Tibial nerve (tissue), 4 donors: ENCODE measurements at regions not wholly inside any gene's neighbourhood (a gene's known extent, or its start where the extent isn't known, plus 50 kb on each side); places are given as distances from the start of the nearest gene placed in this dataset.

ENCODE experiments used
- DNase-seq, 2 donors: peaks; one replicate each; pipeline ENCODE4 v3.0.0-alpha.2; 2019; ENCODE audit warnings: low spot score in 2 of 2
- H3K27ac ChIP-seq, 4 donors: fragments of 200-600 bp; sonication (generic) in 3 of 4; one replicate each; pipeline ENCODE4 v1.5.1; 2017 to 2019; ENCODE audit warnings: mild to moderate bottlenecking in 1 of 4
- H3K27me3 ChIP-seq, 2 donors: fragments of 200-600 bp; sonication (generic) in 1 of 2; one replicate each; pipeline versions ENCODE4 v1.5.1 to v1.6.0; 2017 to 2019
- H3K36me3 ChIP-seq, 3 donors: fragments of 200-600 bp; sonication (generic); one replicate each; pipeline ENCODE4 v1.5.1; 2018 to 2019
- H3K4me1 ChIP-seq, 4 donors: fragments of 200-600 bp; sonication (generic) in 3 of 4; one replicate each; pipeline ENCODE4 v1.5.1; 2017 to 2019
- H3K4me3 ChIP-seq, 4 donors: fragments of 200-600 bp; sonication (generic) in 3 of 4; one replicate each; pipeline ENCODE4 v1.5.1; 2017 to 2019; ENCODE audit warnings: mild to moderate bottlenecking in 1 of 4, moderate library complexity in 1 of 4
- H3K9me3 ChIP-seq, 4 donors: fragments of 200-600 bp; sonication (generic) in 3 of 4; one replicate each; pipeline ENCODE4 v1.5.1; 2017 to 2019
- CTCF ChIP-seq, 5 experiments: fragments of 200-600 bp in 3 of 5; fragments of 450-650 bp in 2 of 5; sonication (generic) in 3 of 5; IDR thresholded peaks; one replicate each; pipeline ENCODE4 v1.5.1; 2016 to 2019; ENCODE audit warnings: antibody characterized with exemption in 5 of 5, mild to moderate bottlenecking in 3 of 5, moderate library complexity in 2 of 5
- EP300 ChIP-seq, 2 donors: sonication (generic); formaldehyde crosslinking; IDR thresholded peaks; one replicate each; pipeline ENCODE4 v1.6.1; 2017; ENCODE audit warnings: antibody characterized with exemption in 2 of 2, mild to moderate bottlenecking in 1 of 2
- POLR2A ChIP-seq, 2 donors: fragments of 450-650 bp; IDR thresholded peaks; one replicate each; pipeline ENCODE4 v1.6.1; 2017; ENCODE audit warnings: antibody characterized with exemption in 2 of 2, mild to moderate bottlenecking in 2 of 2, moderate library complexity in 2 of 2
- WGBS, 2 donors: methylation state at CpG; one replicate each; pipeline ENCODE4 v1.1.5; 2018; 5-methylcytosine and 5-hydroxymethylcytosine counted together

- Histone ChIP-seq H3K27me3 (no peaks in the 10 kb centered on the region), H3K4me3 (no peak overlapping the region), H3K36me3 (no peaks in the 10 kb centered on the region), H3K27ac (no peak overlapping the region), H3K9me3 (no peaks in the 10 kb centered on the region), H3K4me1 (no peaks in the 10 kb centered on the region)
- TF ChIP-seq CTCF (IDR thresholded peaks at IDR 0.05) (no peak), POLR2A (IDR thresholded peaks at IDR 0.05) (no peak), EP300 (IDR thresholded peaks at IDR 0.05) (no peak)
- DNase-seq, result no peak
- whole genome bisulfite sequencing, 2 donors, result 37% methylated on average over 2 of the region's 2 CpGs
These were observed 553.9 kb upstream of the POM121L12 start for GRCh38 chr7:52481571-52481970.

GRCh38 chr7:52479990-52480389, 555.4 kb upstream of the POM121L12 start:
- DNase-seq, result no peak
- Histone ChIP-seq H3K27ac (no peak overlapping the region), H3K9me3 (no peaks in the 10 kb centered on the region), H3K36me3 (no peaks in the 10 kb centered on the region), H3K27me3 (no peaks in the 10 kb centered on the region), H3K4me1 (no peaks in the 10 kb centered on the region), H3K4me3 (no peak overlapping the region)
- TF ChIP-seq POLR2A (IDR thresholded peaks at IDR 0.05) (no peak), EP300 (IDR thresholded peaks at IDR 0.05) (no peak), CTCF (IDR thresholded peaks at IDR 0.05) (no peak)

DNA sequence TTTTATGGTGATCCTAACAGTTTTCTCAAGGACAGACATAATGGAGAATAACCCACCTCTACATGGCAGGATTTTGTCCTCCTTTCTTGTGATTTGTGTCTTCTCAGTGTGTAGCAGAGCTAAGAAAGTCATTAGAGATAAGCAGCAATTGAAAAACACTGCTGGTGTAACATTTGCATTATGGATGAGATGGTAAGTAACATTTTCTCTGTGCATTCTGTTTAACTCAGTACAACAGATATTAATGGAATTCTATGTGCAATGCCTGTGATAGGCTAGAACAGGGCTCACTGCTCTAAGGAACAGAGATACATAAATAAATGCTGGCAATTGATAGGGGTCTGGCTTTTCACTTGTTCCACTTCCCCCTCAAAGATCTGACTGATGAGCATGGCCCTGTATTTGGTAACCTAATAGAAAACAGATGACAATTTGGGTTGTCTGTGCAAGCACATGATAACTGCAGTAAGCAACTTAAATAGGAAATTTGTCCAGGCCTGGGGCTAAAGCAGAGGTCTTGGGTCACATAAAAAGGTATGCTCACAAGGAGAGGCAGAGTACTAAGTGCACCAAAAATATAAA, 560.3 kb upstream of the POM121L12 start:
- Histone ChIP-seq H3K36me3 (no peaks in the 10 kb centered on the region), H3K27ac (no peak overlapping the region), H3K9me3 (no peaks in the 10 kb centered on the region), H3K27me3 (no peaks in the 10 kb centered on the region), H3K4me3 (no peak overlapping the region), H3K4me1 (no peaks in the 10 kb centered on the region)
- DNase-seq, result no peak
- no peak for TF ChIP-seq CTCF (IDR thresholded peaks at IDR 0.05)
- TF ChIP-seq EP300 (IDR thresholded peaks at IDR 0.05), result no peak
- TF ChIP-seq POLR2A (IDR thresholded peaks at IDR 0.05), result no peak

DNA sequence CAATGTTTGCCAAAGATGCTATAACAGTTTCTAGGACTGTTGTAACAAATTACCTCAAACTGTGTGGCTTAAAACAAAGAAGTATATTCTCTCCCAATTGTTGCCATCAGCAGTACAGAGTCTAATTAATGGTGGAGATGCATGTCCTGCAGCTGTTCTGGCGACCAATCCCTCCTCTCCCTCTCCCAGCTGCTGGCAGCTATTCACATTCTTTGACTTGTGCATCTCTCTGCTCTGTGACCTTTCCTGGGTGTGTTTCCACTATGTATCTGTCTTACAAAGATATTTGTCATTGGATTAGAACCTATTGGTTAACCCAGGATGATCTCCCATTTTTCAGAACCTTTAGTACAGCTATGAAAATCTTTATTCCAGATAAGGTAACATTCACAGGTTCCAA, 561.7 kb upstream of the POM121L12 start:
- H3K36me3 ChIP-seq, result no peaks in the 10 kb centered on the region
- no peaks in the 10 kb centered on the region for H3K27me3 ChIP-seq
- TF ChIP-seq CTCF (IDR thresholded peaks at IDR 0.05) (no peak), POLR2A (IDR thresholded peaks at IDR 0.05) (no peak), EP300 (IDR thresholded peaks at IDR 0.05) (no peak)
- H3K27ac ChIP-seq, result no peak overlapping the region
- DNase-seq, result no peak
- no peaks in the 10 kb centered on the region for H3K4me1 ChIP-seq
- H3K4me3 ChIP-seq, result no peak overlapping the region
- WGBS, 2 donors, result 6 to 23% methylated on average over 1 of the region's 1 CpG
- H3K9me3 ChIP-seq, result no peaks in the 10 kb centered on the region

DNA sequence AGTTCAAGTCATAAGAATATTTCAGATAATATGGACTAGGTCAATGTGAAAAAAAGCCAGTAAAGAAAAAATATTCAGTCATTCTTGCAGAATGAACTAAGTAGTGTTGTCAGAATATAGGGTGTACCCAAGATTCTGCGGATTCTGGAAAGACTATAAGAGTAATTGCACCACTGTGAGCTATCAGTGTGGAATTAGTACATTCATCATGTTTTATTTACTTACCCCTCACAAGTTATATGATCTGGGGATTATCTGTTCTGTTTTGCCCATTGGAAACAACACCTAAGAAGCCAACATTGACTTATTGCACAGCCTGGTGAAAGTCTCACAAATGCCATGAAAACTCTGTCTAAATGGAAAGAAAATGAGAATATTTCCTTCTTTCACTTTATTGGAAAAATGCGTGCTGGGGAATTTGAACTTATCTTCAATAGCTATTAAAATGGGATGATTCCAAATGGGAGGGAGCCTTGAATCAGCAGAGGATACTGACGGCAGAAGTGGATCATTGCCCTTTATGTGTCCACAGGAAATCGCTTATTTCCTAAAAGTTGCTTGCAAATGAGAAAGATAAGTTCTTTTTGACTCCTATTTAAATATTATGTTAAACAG, 563.3 kb upstream of the POM121L12 start:
- 67 to 69% methylated on average over 4 of the region's 4 CpGs for WGBS, 2 donors
- Histone ChIP-seq H3K36me3 (no peaks in the 10 kb centered on the region), H3K4me1 (no peaks in the 10 kb centered on the region), H3K4me3 (no peak overlapping the region), H3K27ac (no peak overlapping the region), H3K9me3 (no peaks in the 10 kb centered on the region), H3K27me3 (no peaks in the 10 kb centered on the region)
- no peak for DNase-seq
- no peak for TF ChIP-seq CTCF (IDR thresholded peaks at IDR 0.05)
- no peak for TF ChIP-seq POLR2A (IDR thresholded peaks at IDR 0.05)
- no peak for TF ChIP-seq EP300 (IDR thresholded peaks at IDR 0.05)
